Gastroesophageal sphincter (tissue), 3 donors: ENCODE measurements at regions not wholly inside any gene's neighbourhood (a gene's known extent, or its start where the extent isn't known, plus 50 kb on each side); places are given as distances from the start of the nearest gene placed in this dataset.

Experiments
- CTCF ChIP-seq, 4 experiments: fragments of 200-600 bp in 2 of 4; fragments of 450-650 bp in 2 of 4; sonication (generic) in 1 of 4; IDR thresholded peaks; one replicate each; pipeline ENCODE4 v1.5.1; 2017 to 2019; ENCODE audit warnings: antibody characterized with exemption in 4 of 4, mild to moderate bottlenecking in 2 of 4, moderate library complexity in 2 of 4
- EP300 ChIP-seq: sonication (generic); formaldehyde crosslinking; IDR thresholded peaks from one replicate; pipeline ENCODE4 v1.6.1; 2017; ENCODE audit warnings: antibody characterized with exemption, mild to moderate bottlenecking
- POLR2A ChIP-seq, 2 donors: fragments of 450-650 bp; IDR thresholded peaks; one replicate each; pipeline ENCODE4 v1.6.1; 2017; ENCODE audit warnings: antibody characterized with exemption in 2 of 2, mild to moderate bottlenecking in 2 of 2, moderate library complexity in 1 of 2
- POLR2AphosphoS5 ChIP-seq: sonication (generic); formaldehyde crosslinking; IDR thresholded peaks from one replicate; pipeline ENCODE4 v1.6.1; 2017; ENCODE audit warnings: antibody characterized with exemption

GRCh38 chr1:148333875-148334338 is 149.2 kb downstream of the PPIAL4G start:
- TF ChIP-seq POLR2AphosphoS5 (no peak), CTCF (IDR thresholded peaks at IDR 0.05) (no peak), POLR2A (IDR thresholded peaks at IDR 0.05) (no peak), EP300 (no peak)
